H1 (cell line): ENCODE measurements at regions not wholly inside any gene's neighbourhood (a gene's known extent, or its start where the extent isn't known, plus 50 kb on each side); places are given as distances from the start of the nearest gene placed in this dataset.

Experiments
- CTCF ChIA-PET: fragments of 300-600 bp; sonication (Branson Sonifier 250); formaldehyde crosslinking; loops from one replicate; lab custom pipeline; 2021; ENCODE audit not compliant: partially characterized antibody; lab: Charles Lee
- POLR2A ChIA-PET: fragments of 300-600 bp; sonication (Branson Sonifier 250); formaldehyde crosslinking; loops from one replicate; lab custom pipeline; 2021; ENCODE audit warnings: inconsistent platforms; ENCODE audit not compliant: partially characterized antibody; lab: Charles Lee
- DNase-seq, 2 experiments: peaks; one replicate each; pipeline versions ENCODE4 v3.0.0 to v3.0.0-alpha.2; 2010 to 2022; ENCODE audit warnings: low spot score in 2 of 2, low read depth in 1 of 2, mixed read lengths in 1 of 2
- FAIRE-seq: peaks from 2 replicates; lab custom pipeline; 2011; peaks lifted over from hg19 to GRCh38; lab: Jason Lieb, UNC
- H2AFZ ChIP-seq: 2 replicates; pipeline ENCODE4 v1.8.1; 2012; ENCODE audit warnings: low read length, inconsistent platforms
- H2AK5ac ChIP-seq: 2 replicates; pipeline ENCODE4 v1.6.1; 2013; ENCODE audit warnings: low read depth, low read length
- H2BK120ac ChIP-seq: replicated peaks from 2 replicates; pipeline ENCODE3; 2013; ENCODE audit warnings: low read depth, low read length, inconsistent platforms
- H2BK12ac ChIP-seq: 2 replicates; pipeline ENCODE4 v1.6.1; 2013; ENCODE audit warnings: low read depth, low read length
- H2BK15ac ChIP-seq: 2 replicates; pipeline ENCODE4 v1.6.1; 2013; ENCODE audit warnings: low read length
- H2BK20ac ChIP-seq: 2 replicates; pipeline ENCODE4 v1.6.1; 2013; ENCODE audit warnings: low read length
- H2BK5ac ChIP-seq: 2 replicates; pipeline ENCODE4 v1.6.1; 2013; ENCODE audit warnings: low read depth, low read length
- H3K14ac ChIP-seq: 2 replicates; pipeline ENCODE4 v1.6.1; 2013; ENCODE audit warnings: inconsistent platforms; ENCODE audit not compliant: insufficient read length
- H3K18ac ChIP-seq: 2 replicates; pipeline ENCODE4 v1.6.1; 2013; ENCODE audit warnings: low read length; ENCODE audit errors: extremely low read depth
- H3K23ac ChIP-seq: 2 replicates; pipeline ENCODE4 v1.6.1; 2013; ENCODE audit warnings: inconsistent platforms; ENCODE audit not compliant: insufficient read length
- H3K23me2 ChIP-seq: 2 replicates; pipeline ENCODE4 v1.6.1; 2013; ENCODE audit warnings: low read depth, low read length
- H3K27ac ChIP-seq: 2 replicates; pipeline ENCODE4 v1.6.1; 2011; ENCODE audit warnings: low read depth, low read length, inconsistent platforms
- H3K27me3 ChIP-seq, 4 experiments: replicated peaks in 1 of 4; 1 replicate in 1 of 4; 2 replicates in 3 of 4; pipeline versions ENCODE4 v1.6.1 to v1.8.1; 2011 to 2013; ENCODE audit warnings: low read length in 3 of 4, mild to moderate bottlenecking in 3 of 4, inconsistent platforms in 2 of 4, mixed read lengths in 2 of 4, moderate library complexity in 1 of 4; ENCODE audit not compliant: control insufficient read depth in 3 of 4, insufficient read depth in 3 of 4; ENCODE audit errors: extremely low read depth in 1 of 4
- H3K36me3 ChIP-seq, 4 experiments: 2 replicates each; pipeline versions ENCODE4 v1.6.1 to v1.8.1; 2011 to 2013; ENCODE audit warnings: mild to moderate bottlenecking in 4 of 4, low read length in 3 of 4, moderate library complexity in 2 of 4, control low read depth in 1 of 4, inconsistent platforms in 1 of 4; ENCODE audit not compliant: insufficient read depth in 4 of 4, control insufficient read depth in 2 of 4
- H3K4ac ChIP-seq: replicated peaks from 2 replicates; pipeline ENCODE3; 2013; ENCODE audit warnings: low read length, low read depth, mixed read lengths, inconsistent platforms; ENCODE audit not compliant: insufficient read length
- H3K4me1 ChIP-seq, 4 experiments: replicated peaks in 1 of 4; 1 replicate in 1 of 4; 2 replicates in 3 of 4; pipeline versions ENCODE4 v1.6.1 to v1.8.1; 2011 to 2013; ENCODE audit warnings: low read length in 3 of 4, inconsistent platforms in 2 of 4, mixed read lengths in 1 of 4; ENCODE audit not compliant: insufficient read depth in 4 of 4, control insufficient read depth in 3 of 4
- H3K4me2 ChIP-seq, 2 experiments: 2 replicates each; pipeline versions ENCODE4 v1.6.1 to v1.8.1; 2011 to 2013; ENCODE audit warnings: low read depth in 2 of 2, low read length in 2 of 2, control low read depth in 1 of 2, inconsistent platforms in 1 of 2, mild to moderate bottlenecking in 1 of 2; ENCODE audit not compliant: insufficient read depth in 1 of 2
- H3K4me3 ChIP-seq, 4 experiments: fragments of 200-600, 300-600 bp in 1 of 4; sonication (generic), shearing (Covaris generic), sonication (Bioruptor Twin) in 1 of 4; 2 replicates each; pipeline versions ENCODE4 v1.5.1 to v1.8.1; 2011 to 2016; ENCODE audit warnings: low read length in 4 of 4, low read depth in 3 of 4, control low read depth in 2 of 4, inconsistent platforms in 2 of 4, mild to moderate bottlenecking in 2 of 4, mixed read lengths in 1 of 4, moderate library complexity in 1 of 4; ENCODE audit not compliant: insufficient read depth in 2 of 4; ENCODE audit errors: extremely low read depth in 1 of 4
- H3K56ac ChIP-seq: replicated peaks from 2 replicates; pipeline ENCODE3; 2013; ENCODE audit warnings: low read depth, mild to moderate bottlenecking, mixed read lengths, low read length, inconsistent platforms; ENCODE audit not compliant: insufficient read length
- H3K79me1 ChIP-seq: 2 replicates; pipeline ENCODE4 v1.6.1; 2013; ENCODE audit warnings: low read depth, low read length, control low read depth
- H3K79me2 ChIP-seq, 2 experiments: 2 replicates each; pipeline versions ENCODE4 v1.6.1 to v1.8.1; 2012 to 2013; ENCODE audit warnings: low read length in 2 of 2, mild to moderate bottlenecking in 2 of 2, inconsistent platforms in 1 of 2; ENCODE audit not compliant: insufficient read depth in 2 of 2, control insufficient read depth in 1 of 2
- H3K9ac ChIP-seq, 4 experiments: replicated peaks in 1 of 4; 1 replicate in 1 of 4; 2 replicates in 3 of 4; pipeline versions ENCODE4 v1.6.1 to v1.8.1; 2011 to 2013; ENCODE audit warnings: low read depth in 3 of 4, low read length in 3 of 4, control low read depth in 2 of 4, mild to moderate bottlenecking in 2 of 4, moderate library complexity in 2 of 4, inconsistent platforms in 1 of 4; ENCODE audit errors: extremely low read depth in 1 of 4
- H3K9me3 ChIP-seq, 2 experiments: 2 replicates each; pipeline versions ENCODE4 v1.6.1 to v1.8.1; 2012 to 2013; ENCODE audit warnings: mild to moderate bottlenecking in 2 of 2, moderate library complexity in 2 of 2, control low read depth in 1 of 2, inconsistent platforms in 1 of 2, low read depth in 1 of 2, low read length in 1 of 2, mixed read lengths in 1 of 2; ENCODE audit not compliant: insufficient read depth in 2 of 2
- H4K20me1 ChIP-seq, 2 experiments: replicated peaks in 1 of 2; 2 replicates each; pipeline versions ENCODE3 to v1.8.1; 2011 to 2013; ENCODE audit warnings: inconsistent platforms in 2 of 2, low read length in 2 of 2, mild to moderate bottlenecking in 1 of 2; ENCODE audit not compliant: insufficient read depth in 2 of 2, control insufficient read depth in 1 of 2
- H4K5ac ChIP-seq: 2 replicates; pipeline ENCODE4 v1.6.1; 2013; ENCODE audit warnings: low read length, low read depth, mixed read lengths, inconsistent platforms; ENCODE audit not compliant: insufficient read length
- H4K8ac ChIP-seq: 2 replicates; pipeline ENCODE4 v1.8.0; 2013; ENCODE audit warnings: mild to moderate bottlenecking, moderate library complexity, low read length, inconsistent platforms; ENCODE audit not compliant: insufficient read depth; ENCODE audit errors: extremely low read depth
- H4K91ac ChIP-seq: replicated peaks from 2 replicates; pipeline ENCODE3; 2013; ENCODE audit warnings: low read length, mixed read lengths, inconsistent platforms; ENCODE audit not compliant: insufficient read length
- CHD1 ChIP-seq: IDR thresholded peaks from 2 replicates; pipeline ENCODE4 v1.6.1; 2012; ENCODE audit warnings: low read depth, low read length, improper control_type of control experiment
- HDAC6 ChIP-seq: IDR thresholded peaks from one replicate; pipeline ENCODE4 v1.7.1; 2012; ENCODE audit warnings: low read depth, mild to moderate bottlenecking, inconsistent platforms, low read length, moderate library complexity
- KDM1A ChIP-seq: fragments of 200-600, 300-600 bp; sonication (generic); IDR thresholded peaks from 2 replicates; pipeline ENCODE4 v1.7.1; 2016; ENCODE audit warnings: mild to moderate bottlenecking, low read length, borderline replicate concordance
- POLR2AphosphoS5 ChIP-seq: IDR thresholded peaks from 2 replicates; pipeline ENCODE4 v1.6.1; 2011; ENCODE audit warnings: low read depth, low read length
- RAD21 ChIP-seq, 2 experiments: IDR thresholded peaks in 1 of 2; conservative IDR thresholded peaks in 1 of 2; 2 replicates each; pipeline ENCODE4 v1.6.1; 2011; ENCODE audit warnings: low read depth in 2 of 2, low read length in 2 of 2, improper control_type of control experiment in 1 of 2, inconsistent platforms in 1 of 2, mild to moderate bottlenecking in 1 of 2, moderate library complexity in 1 of 2
- SP4 ChIP-seq: IDR thresholded peaks from 2 replicates; pipeline ENCODE4 v1.6.1; 2012; ENCODE audit warnings: low read length, inconsistent platforms
- SRF ChIP-seq: IDR thresholded peaks from 2 replicates; pipeline ENCODE4 v1.6.1; 2011; ENCODE audit warnings: mild to moderate bottlenecking, low read depth, low read length, moderate library complexity
- TAF1 ChIP-seq: IDR thresholded peaks from 2 replicates; pipeline ENCODE4 v1.6.1; 2011; ENCODE audit warnings: mild to moderate bottlenecking, low read depth, low read length
- TAF7 ChIP-seq: optimal IDR thresholded peaks from 2 replicates; pipeline ENCODE3; 2011; ENCODE audit warnings: low read depth, mild to moderate bottlenecking, inconsistent platforms, low read length, moderate library complexity, borderline replicate concordance
- TF ChIP-seq, protein P1 (sequence below): IDR thresholded peaks from 2 replicates; pipeline ENCODE4 v1.6.1; 2012; ENCODE audit warnings: inconsistent platforms
- TF ChIP-seq, protein P2 (sequence below): IDR thresholded peaks from 2 replicates; pipeline ENCODE4 v1.6.1; 2011; ENCODE audit warnings: low read length, improper control_type of control experiment

DNA sequence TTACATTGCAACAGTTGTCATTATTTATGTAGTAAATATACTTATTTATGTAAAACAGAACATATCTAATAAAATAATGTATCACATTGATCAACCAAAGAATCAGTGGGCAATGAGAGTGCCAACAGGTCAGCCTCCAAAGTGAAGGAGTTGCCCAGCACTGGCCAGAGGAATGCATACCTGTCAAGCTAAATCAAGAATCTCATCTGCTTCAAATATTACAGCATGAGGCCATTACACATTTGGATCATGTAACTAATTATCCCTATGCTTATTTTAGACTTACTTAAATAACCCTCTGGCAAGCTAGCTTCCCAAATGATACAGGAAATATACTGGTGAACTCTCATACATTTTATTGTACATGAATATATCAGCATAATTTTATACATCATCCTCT, 1211.7 kb upstream of the ACVR2A start:
- H2AFZ ChIP-seq: no peak overlapping the region
- no peak overlapping the region for H3K27ac ChIP-seq
- no peak overlapping the region for H3K4ac ChIP-seq
- H3K4me2 ChIP-seq: no peak overlapping the region
- DNase-seq: no peak
- no peaks in the 10 kb centered on the region for H3K4me1 ChIP-seq
- H2BK12ac ChIP-seq: no peak overlapping the region
- H3K9ac ChIP-seq: no peak overlapping the region
- H3K9me3 ChIP-seq: no peaks in the 10 kb centered on the region
- H3K79me2 ChIP-seq: no peaks in the 10 kb centered on the region
- TF ChIP-seq POLR2AphosphoS5: no peak
- no peak for TF ChIP-seq TAF1
- TF ChIP-seq, protein P1, sequence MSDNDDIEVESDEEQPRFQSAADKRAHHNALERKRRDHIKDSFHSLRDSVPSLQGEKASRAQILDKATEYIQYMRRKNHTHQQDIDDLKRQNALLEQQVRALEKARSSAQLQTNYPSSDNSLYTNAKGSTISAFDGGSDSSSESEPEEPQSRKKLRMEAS: no peak
- no peak for TF ChIP-seq SRF
- no peak for TF ChIP-seq RAD21 (IDR thresholded peaks at IDR 0.05 in 1 of 2, conservative IDR thresholded peaks at IDR 0.05 in 1 of 2; ENCODE audit: low read depth in 2 of 2, low read length in 2 of 2)
- TF ChIP-seq SP4: no peak
- TF ChIP-seq, protein P2, sequence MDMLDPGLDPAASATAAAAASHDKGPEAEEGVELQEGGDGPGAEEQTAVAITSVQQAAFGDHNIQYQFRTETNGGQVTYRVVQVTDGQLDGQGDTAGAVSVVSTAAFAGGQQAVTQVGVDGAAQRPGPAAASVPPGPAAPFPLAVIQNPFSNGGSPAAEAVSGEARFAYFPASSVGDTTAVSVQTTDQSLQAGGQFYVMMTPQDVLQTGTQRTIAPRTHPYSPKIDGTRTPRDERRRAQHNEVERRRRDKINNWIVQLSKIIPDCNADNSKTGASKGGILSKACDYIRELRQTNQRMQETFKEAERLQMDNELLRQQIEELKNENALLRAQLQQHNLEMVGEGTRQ: no peak
- no peak for TF ChIP-seq KDM1A
- no peak for TF ChIP-seq TAF7
- no peak for TF ChIP-seq CHD1
- TF ChIP-seq HDAC6: no peak
- H2BK20ac ChIP-seq: no peak overlapping the region
- FAIRE-seq: no peak
- H3K23me2 ChIP-seq: no peaks in the 10 kb centered on the region
- H2BK5ac ChIP-seq: no peak overlapping the region
- H4K20me1 ChIP-seq: no peaks in the 10 kb centered on the region
- ChIA-PET POLR2A (no interaction called here), CTCF (no interaction called here)
- H4K91ac ChIP-seq: no peak overlapping the region
- H4K5ac ChIP-seq: no peak overlapping the region
- no peak overlapping the region for H2BK120ac ChIP-seq
- no peaks in the 10 kb centered on the region for H3K36me3 ChIP-seq
- H2BK15ac ChIP-seq: no peak overlapping the region
- no peaks in the 10 kb centered on the region for H3K79me1 ChIP-seq
- H2AK5ac ChIP-seq: no peak overlapping the region
- no peak overlapping the region for H3K56ac ChIP-seq
- no peak overlapping the region for H3K14ac ChIP-seq
- no peak overlapping the region for H4K8ac ChIP-seq
- no peak overlapping the region for H3K18ac ChIP-seq
- no peak overlapping the region for H3K4me3 ChIP-seq
- H3K27me3 ChIP-seq: no peaks in the 10 kb centered on the region
- no peak overlapping the region for H3K23ac ChIP-seq
